Lung (tissue), 11 donors: ENCODE measurements at regions not wholly inside any gene's neighbourhood (a gene's known extent, or its start where the extent isn't known, plus 50 kb on each side); places are given as distances from the start of the nearest gene placed in this dataset.
"Not testable (repeated sequence)": the region's sequence is repeated elsewhere in the genome, so short reads cannot be mapped to it uniquely, and the experiment has no call there.

Experiments
- ATAC-seq: fragments of 200-7000 bp; cut with Tn5 transposase; one replicate; pipeline ENCODE4 v1.9.1; 2020; ENCODE audit warnings: moderate number of reproducible peaks; ENCODE audit not compliant: insufficient read depth, low FRiP score
- DNase-seq, 3 donors: peaks; one replicate each; pipeline ENCODE4 v3.0.0-alpha.2; 2013 to 2017
- H3K27ac ChIP-seq, 2 donors: one replicate each; pipeline ENCODE4 v1.5.1; 2013; ENCODE audit warnings: mild to moderate bottlenecking in 2 of 2, moderate library complexity in 2 of 2, control low read depth in 1 of 2, inconsistent platforms in 1 of 2, low read depth in 1 of 2, low read length in 1 of 2
- H3K27me3 ChIP-seq, 3 donors: one replicate each; pipeline ENCODE4 v1.5.1; 2013; ENCODE audit warnings: low read length in 2 of 3; ENCODE audit not compliant: control insufficient read depth in 3 of 3, insufficient read depth in 3 of 3
- H3K36me3 ChIP-seq, 4 donors: one replicate each; pipeline ENCODE4 v1.5.1; 2013; ENCODE audit warnings: low read length in 4 of 4, mild to moderate bottlenecking in 1 of 4, moderate library complexity in 1 of 4; ENCODE audit not compliant: control insufficient read depth in 4 of 4, insufficient read depth in 4 of 4
- H3K4me1 ChIP-seq, 5 donors: one replicate each; pipeline ENCODE4 v1.5.1; 2013; ENCODE audit warnings: low read length in 5 of 5, mild to moderate bottlenecking in 2 of 5, moderate library complexity in 1 of 5; ENCODE audit not compliant: control insufficient read depth in 5 of 5, insufficient read depth in 5 of 5
- H3K4me3 ChIP-seq: one replicate; pipeline ENCODE4 v1.5.1; 2013; ENCODE audit warnings: mild to moderate bottlenecking, control low read depth, moderate library complexity
- H3K9ac ChIP-seq, 2 donors: one replicate each; pipeline ENCODE4 v1.5.1; 2013; ENCODE audit warnings: low read length in 2 of 2, control low read depth in 1 of 2; ENCODE audit not compliant: insufficient read depth in 1 of 2
- H3K9me3 ChIP-seq, 4 donors: one replicate each; pipeline ENCODE4 v1.5.1; 2013; ENCODE audit warnings: low read length in 3 of 4, mild to moderate bottlenecking in 1 of 4, moderate library complexity in 1 of 4; ENCODE audit not compliant: control insufficient read depth in 4 of 4, insufficient read depth in 3 of 4
- WGBS, 2 donors: extraction: QIAGEN DNeasy Blood & Tissue Kit; methylation state at CpG; one replicate each; pipeline ENCODE4 v1.1.7; 2013; 5-methylcytosine and 5-hydroxymethylcytosine counted together
- TF ChIP-seq, protein P1 (sequence below): IDR thresholded peaks from 2 replicates; pipeline ENCODE4 v1.5.1; 2012; ENCODE audit warnings: mild to moderate bottlenecking; ENCODE audit errors: control extremely low read depth, extremely low read depth
- donor health status: control.
- donor health status: control.
- donor health status: Bipolar disorder and iron deficiency.
- donor health status: healthy.
- donor health status: DM: yes; HTN: yes; CAD: no.

- TF ChIP-seq, protein P1, sequence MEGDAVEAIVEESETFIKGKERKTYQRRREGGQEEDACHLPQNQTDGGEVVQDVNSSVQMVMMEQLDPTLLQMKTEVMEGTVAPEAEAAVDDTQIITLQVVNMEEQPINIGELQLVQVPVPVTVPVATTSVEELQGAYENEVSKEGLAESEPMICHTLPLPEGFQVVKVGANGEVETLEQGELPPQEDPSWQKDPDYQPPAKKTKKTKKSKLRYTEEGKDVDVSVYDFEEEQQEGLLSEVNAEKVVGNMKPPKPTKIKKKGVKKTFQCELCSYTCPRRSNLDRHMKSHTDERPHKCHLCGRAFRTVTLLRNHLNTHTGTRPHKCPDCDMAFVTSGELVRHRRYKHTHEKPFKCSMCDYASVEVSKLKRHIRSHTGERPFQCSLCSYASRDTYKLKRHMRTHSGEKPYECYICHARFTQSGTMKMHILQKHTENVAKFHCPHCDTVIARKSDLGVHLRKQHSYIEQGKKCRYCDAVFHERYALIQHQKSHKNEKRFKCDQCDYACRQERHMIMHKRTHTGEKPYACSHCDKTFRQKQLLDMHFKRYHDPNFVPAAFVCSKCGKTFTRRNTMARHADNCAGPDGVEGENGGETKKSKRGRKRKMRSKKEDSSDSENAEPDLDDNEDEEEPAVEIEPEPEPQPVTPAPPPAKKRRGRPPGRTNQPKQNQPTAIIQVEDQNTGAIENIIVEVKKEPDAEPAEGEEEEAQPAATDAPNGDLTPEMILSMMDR: no peak
- Histone ChIP-seq H3K27me3 (no peaks in the 10 kb centered on the region), H3K36me3 (no peaks in the 10 kb centered on the region), H3K9ac (no peak overlapping the region), H3K27ac (no peak overlapping the region), H3K4me1 (no peaks in the 10 kb centered on the region), H3K4me3 (no peak overlapping the region), H3K9me3 (peaks cover 0 to 10% (median 3%) of the 10 kb centered on the region in 4 donors)
- 77 to 80% methylated on average over 12 of the region's 12 CpGs for whole genome bisulfite sequencing, 2 donors
- DNase-seq: no peak
- no peak for ATAC-seq
Measured at GRCh38 chr17:21756856-21757619, 64.7 kb downstream of the KCNJ18 start.

GRCh38 chr17:21759636-21760035, 67.3 kb downstream of the KCNJ18 start:
- not testable (repeated sequence) for H3K4me3 ChIP-seq, DNase-seq, H3K9ac ChIP-seq, H3K4me1 ChIP-seq, ATAC-seq, H3K36me3 ChIP-seq, H3K27ac ChIP-seq, H3K9me3 ChIP-seq, H3K27me3 ChIP-seq
- 88 to 100% methylated on average over 1 of the region's 1 CpG for WGBS, 2 donors

DNA sequence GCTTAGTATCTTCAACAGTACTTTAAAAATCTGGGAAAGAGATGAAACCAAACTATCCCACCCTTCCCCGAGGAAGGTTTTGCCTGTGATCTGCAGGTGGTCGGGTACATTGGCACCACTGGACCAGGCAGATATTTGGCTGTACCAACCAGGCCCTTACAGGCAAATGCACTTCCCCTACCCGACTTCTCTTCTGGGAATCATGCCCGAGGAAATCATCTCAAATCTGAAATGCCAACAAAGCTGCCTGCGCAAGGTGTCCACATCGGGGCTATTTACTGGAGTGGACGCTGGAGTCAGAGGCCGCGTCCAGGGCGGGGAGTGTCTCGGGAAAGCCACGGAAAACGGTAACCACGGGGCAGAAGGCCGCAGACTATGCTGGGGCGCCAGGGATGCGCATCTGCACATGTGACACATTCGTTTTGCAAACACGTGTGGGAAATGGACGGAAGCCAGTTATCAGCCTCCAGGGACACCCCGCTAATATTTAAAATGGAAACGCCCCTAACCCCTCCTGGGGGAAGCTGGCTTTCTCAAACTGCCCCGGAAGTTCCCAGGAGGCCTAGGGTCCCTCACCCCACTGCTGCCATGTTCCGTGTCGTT, 71.5 kb downstream of the KCNJ18 start:
- H3K36me3 ChIP-seq, H3K9me3 ChIP-seq, DNase-seq, H3K27ac ChIP-seq, H3K27me3 ChIP-seq, H3K4me1 ChIP-seq, H3K4me3 ChIP-seq, H3K9ac ChIP-seq: not testable (repeated sequence)
- WGBS, 2 donors: 80 to 86% methylated on average over 25 of the region's 25 CpGs
- ATAC-seq: peak; percentile 53

DNA sequence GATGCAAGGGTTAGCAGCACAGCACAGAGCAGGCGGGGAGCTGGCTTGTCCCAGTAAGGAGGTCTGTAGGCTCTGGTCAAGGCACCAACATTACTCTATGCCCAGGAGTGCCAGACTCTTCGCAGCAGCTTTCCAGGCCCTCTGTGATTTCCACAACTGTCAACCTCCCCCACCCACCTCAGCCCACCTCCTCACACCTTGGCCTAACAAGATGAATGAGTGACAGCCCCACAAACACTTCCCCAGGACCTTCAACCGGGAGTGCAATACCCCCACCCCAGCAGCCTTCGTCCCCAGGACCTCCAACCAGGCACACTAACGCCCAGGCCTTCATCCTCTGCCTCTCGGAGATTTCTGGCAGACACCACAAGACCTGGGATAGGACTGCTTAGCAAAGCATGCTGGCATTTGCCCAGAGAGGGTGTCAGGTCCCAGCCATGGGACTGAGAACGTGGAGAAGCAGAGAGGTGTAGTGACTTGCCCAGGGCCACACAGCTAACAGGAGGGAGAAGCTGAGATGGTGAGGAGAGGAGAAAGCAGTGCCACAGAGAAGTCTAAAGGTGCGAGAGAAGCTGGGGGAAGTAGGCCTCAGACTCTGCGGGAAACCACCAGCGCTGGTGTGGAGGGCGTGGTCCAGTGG, 73.4 kb downstream of the KCNJ18 start:
- 69% methylated on average over 11 of the region's 11 CpGs for WGBS, 2 donors

DNA sequence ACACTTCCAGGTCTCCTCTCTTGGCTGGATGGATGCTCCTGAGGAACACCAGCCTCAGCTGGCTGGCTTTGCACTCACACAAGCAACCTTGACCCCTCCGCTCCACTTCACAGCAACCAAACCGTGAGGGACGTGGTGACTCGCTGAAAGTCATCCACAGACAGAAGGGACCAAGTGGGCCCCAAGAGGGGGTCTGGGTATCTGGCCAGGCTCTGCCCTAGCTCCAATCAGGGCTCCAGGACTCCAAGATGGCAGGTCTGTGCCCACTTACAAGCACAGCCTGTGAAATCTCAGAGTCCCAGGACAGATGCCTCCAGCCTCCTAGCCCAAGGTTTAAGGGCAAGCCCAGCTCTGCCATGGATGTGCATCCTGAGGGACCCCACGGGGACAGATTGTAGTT, 74.2 kb downstream of the KCNJ18 start:
- H3K27me3 ChIP-seq, H3K4me3 ChIP-seq, H3K9me3 ChIP-seq, DNase-seq, H3K27ac ChIP-seq, H3K9ac ChIP-seq, ATAC-seq, H3K36me3 ChIP-seq, H3K4me1 ChIP-seq: not testable (repeated sequence)
- WGBS, 2 donors: 76 to 79% methylated on average over 5 of the region's 5 CpGs

More for the DNA sequence above, 73.4 kb downstream of the KCNJ18 start:
- not testable (repeated sequence) for DNase-seq, ATAC-seq, H3K27ac ChIP-seq, H3K9ac ChIP-seq, H3K36me3 ChIP-seq, H3K4me1 ChIP-seq, H3K9me3 ChIP-seq, H3K4me3 ChIP-seq, H3K27me3 ChIP-seq

DNA sequence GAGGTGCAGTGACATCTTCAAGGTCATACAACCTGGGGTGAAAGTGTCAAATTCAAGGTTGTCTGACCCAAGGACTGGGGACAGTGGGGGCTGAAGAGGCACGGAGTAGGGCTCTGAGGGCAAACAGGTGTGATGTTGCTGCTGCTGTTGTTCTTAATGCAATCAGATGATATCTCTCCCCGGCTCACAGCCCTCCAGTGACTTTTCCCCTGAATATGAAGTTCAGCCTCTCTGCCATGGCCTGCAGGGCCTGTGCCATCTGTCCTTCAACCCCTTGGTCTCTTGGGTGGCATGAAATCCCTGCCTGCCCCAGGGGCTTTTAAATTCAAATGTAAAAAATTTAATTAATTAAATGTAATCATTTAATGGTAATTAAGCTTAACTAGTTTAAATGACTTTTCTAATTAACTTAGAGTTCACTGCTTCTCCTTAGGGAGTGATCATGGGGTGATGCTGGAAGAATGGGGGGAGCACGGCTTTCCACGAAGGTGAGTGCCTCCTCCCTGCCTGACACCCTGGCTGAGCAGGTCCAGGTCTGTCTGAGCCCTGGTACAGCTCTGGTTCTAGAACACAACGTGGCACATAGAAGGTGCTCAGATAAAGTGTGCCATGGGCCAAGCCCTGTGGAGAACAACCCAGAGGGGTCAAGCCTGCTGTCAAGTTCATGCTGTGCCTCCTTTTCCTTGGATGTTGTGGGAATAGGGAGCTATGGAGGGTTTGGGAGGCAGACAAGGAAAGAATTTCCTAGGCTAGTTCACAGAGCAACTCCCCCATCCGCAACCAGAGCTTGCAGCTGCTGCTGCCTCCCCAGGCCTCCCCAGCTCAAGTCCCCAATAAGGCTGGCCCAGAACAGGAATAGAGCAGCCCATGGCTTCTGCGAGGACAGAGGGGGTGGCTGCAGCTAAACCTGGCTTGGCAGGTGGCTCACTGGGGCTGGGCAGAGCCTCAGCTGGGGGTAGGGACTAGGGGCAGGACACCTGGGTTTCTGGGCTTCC, 75.1 kb downstream of the KCNJ18 start:
- not testable (repeated sequence) for ATAC-seq, H3K27me3 ChIP-seq, H3K9ac ChIP-seq, DNase-seq, H3K36me3 ChIP-seq, H3K4me3 ChIP-seq, H3K9me3 ChIP-seq, H3K4me1 ChIP-seq, H3K27ac ChIP-seq
- WGBS, 2 donors: 63 to 78% methylated on average over 7 of the region's 7 CpGs

DNA sequence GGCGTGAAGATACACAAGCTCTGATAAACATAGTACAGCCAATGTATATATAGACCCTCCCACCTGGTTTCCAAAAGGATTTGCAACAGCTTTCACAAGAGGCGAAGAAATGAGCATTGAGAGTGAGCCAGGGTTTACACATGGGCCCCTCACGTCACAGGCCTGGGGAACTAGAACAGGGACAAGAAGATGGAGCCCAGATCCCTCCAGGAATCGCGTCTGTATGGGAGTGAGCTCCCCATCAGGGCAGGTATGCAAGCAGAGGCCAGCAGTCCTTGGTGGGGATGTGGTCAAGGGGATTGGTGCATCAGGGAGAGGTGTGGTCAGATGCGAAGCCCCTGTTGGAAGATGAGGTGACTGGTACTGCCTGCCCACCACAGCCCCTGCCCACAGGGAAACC, 75.9 kb downstream of the KCNJ18 start:
- H3K36me3 ChIP-seq, H3K4me3 ChIP-seq, H3K27ac ChIP-seq, H3K9ac ChIP-seq, H3K4me1 ChIP-seq, DNase-seq, ATAC-seq, H3K9me3 ChIP-seq, H3K27me3 ChIP-seq: not testable (repeated sequence)
- 61 to 62% methylated on average over 6 of the region's 6 CpGs for WGBS, 2 donors
